SU-DHL-6 (cell line): ENCODE measurements at regions not wholly inside any gene's neighbourhood (a gene's known extent, or its start where the extent isn't known, plus 50 kb on each side); places are given as distances from the start of the nearest gene placed in this dataset.

ENCODE experiments used
- EZH2phosphoT487 ChIP-seq: fragments of 200-600 bp; sonication (generic), shearing (Covaris generic); conservative IDR thresholded peaks from 2 replicates; pipeline ENCODE4 v1.6.1; 2018; ENCODE audit warnings: mild to moderate bottlenecking, antibody characterized with exemption, low read length, moderate library complexity, mixed read lengths
- TF ChIP-seq, protein P1 (sequence below): fragments of 200-600 bp; sonication (generic); IDR thresholded peaks from one replicate; pipeline ENCODE4 v1.5.1; 2017; ENCODE audit warnings: antibody characterized with exemption, mild to moderate bottlenecking, low read length, moderate library complexity; ENCODE audit not compliant: insufficient read depth, poor library complexity, severe bottlenecking

- TF ChIP-seq, protein P1, sequence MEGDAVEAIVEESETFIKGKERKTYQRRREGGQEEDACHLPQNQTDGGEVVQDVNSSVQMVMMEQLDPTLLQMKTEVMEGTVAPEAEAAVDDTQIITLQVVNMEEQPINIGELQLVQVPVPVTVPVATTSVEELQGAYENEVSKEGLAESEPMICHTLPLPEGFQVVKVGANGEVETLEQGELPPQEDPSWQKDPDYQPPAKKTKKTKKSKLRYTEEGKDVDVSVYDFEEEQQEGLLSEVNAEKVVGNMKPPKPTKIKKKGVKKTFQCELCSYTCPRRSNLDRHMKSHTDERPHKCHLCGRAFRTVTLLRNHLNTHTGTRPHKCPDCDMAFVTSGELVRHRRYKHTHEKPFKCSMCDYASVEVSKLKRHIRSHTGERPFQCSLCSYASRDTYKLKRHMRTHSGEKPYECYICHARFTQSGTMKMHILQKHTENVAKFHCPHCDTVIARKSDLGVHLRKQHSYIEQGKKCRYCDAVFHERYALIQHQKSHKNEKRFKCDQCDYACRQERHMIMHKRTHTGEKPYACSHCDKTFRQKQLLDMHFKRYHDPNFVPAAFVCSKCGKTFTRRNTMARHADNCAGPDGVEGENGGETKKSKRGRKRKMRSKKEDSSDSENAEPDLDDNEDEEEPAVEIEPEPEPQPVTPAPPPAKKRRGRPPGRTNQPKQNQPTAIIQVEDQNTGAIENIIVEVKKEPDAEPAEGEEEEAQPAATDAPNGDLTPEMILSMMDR = no peak
- TF ChIP-seq EZH2phosphoT487 = no peak
Measured at GRCh38 chr3:31434819-31435218, 97.9 kb upstream of the STT3B start.
